GM21723 (cell line): ENCODE measurements at regions not wholly inside any gene's neighbourhood (a gene's known extent, or its start where the extent isn't known, plus 50 kb on each side); places are given as distances from the start of the nearest gene placed in this dataset.
"Not testable (repeated sequence)": the region's sequence is repeated elsewhere in the genome, so short reads cannot be mapped to it uniquely, and the experiment has no call there.

ENCODE experiments used
- ATAC-seq: cut with Tn5 transposase; IDR thresholded peaks from one replicate; pipeline ENCODE4 v1.9.1; 2021; ENCODE audit warnings: mild to moderate bottlenecking, moderate library complexity; ENCODE audit not compliant: unreplicated experiment

- no peak for ATAC-seq
Observed at GRCh38 chr2:35962585-35963146, 392.9 kb upstream of the CRIM1 start.

- ATAC-seq, result no peak
Observed at GRCh38 chr2:35960596-35960995, 395.0 kb upstream of the CRIM1 start.

GRCh38 chr2:35957053-35957452 is 398.5 kb upstream of the CRIM1 start:
- ATAC-seq, result not testable (repeated sequence)

GRCh38 chr2:35946478-35946877 is 409.1 kb upstream of the CRIM1 start:
- ATAC-seq, result no peak

GRCh38 chr2:35938838-35939237 is 416.7 kb upstream of the CRIM1 start:
- ATAC-seq, result no peak

GRCh38 chr2:35933031-35933430 is 422.5 kb upstream of the CRIM1 start:
- ATAC-seq, result no peak

GRCh38 chr2:35932276-35932963 is 423.2 kb upstream of the CRIM1 start:
- no peak for ATAC-seq

GRCh38 chr2:35931626-35932025 is 424.0 kb upstream of the CRIM1 start:
- no peak for ATAC-seq

- ATAC-seq, result no peak
Observed at GRCh38 chr2:35931115-35931514, 424.5 kb upstream of the CRIM1 start.

GRCh38 chr2:35929551-35929950 is 426.0 kb upstream of the CRIM1 start:
- ATAC-seq, result no peak

- no peak for ATAC-seq
Observed at GRCh38 chr2:35920061-35920460, 435.5 kb upstream of the CRIM1 start.

GRCh38 chr2:35915261-35915660 is 440.3 kb upstream of the CRIM1 start:
- no peak for ATAC-seq

- no peak for ATAC-seq
Observed at GRCh38 chr2:35891936-35892335, 463.6 kb upstream of the CRIM1 start.

- ATAC-seq, result no peak
Observed at GRCh38 chr2:35891528-35891927, 464.1 kb upstream of the CRIM1 start.

GRCh38 chr2:35887146-35887545 is 468.4 kb upstream of the CRIM1 start:
- ATAC-seq, result no peak

GRCh38 chr2:35873921-35874320 is 481.7 kb upstream of the CRIM1 start:
- no peak for ATAC-seq

GRCh38 chr2:35871672-35872071 is 483.9 kb upstream of the CRIM1 start:
- ATAC-seq, result no peak

GRCh38 chr2:35870713-35871112 is 484.9 kb upstream of the CRIM1 start:
- no peak for ATAC-seq

- ATAC-seq, result no peak
Observed at GRCh38 chr2:35864141-35864540, 491.4 kb upstream of the CRIM1 start.

GRCh38 chr2:35858216-35858615 is 497.4 kb upstream of the CRIM1 start:
- ATAC-seq, result no peak

GRCh38 chr2:35857498-35857897 is 498.1 kb upstream of the CRIM1 start:
- no peak for ATAC-seq

- ATAC-seq, result no peak
Observed at GRCh38 chr2:35831385-35831784, 524.2 kb upstream of the CRIM1 start.

- no peak for ATAC-seq
Observed at GRCh38 chr2:35830833-35831232, 524.7 kb upstream of the CRIM1 start.
